DND-41 (cell line): ENCODE measurements at regions not wholly inside any gene's neighbourhood (a gene's known extent, or its start where the extent isn't known, plus 50 kb on each side); places are given as distances from the start of the nearest gene placed in this dataset.

Experiments
- ATAC-seq: fragments of 200-7000 bp; cut with Tn5 transposase; 3 replicates; pipeline ENCODE4 v1.9.1; 2021; ENCODE audit warnings: low read depth; ENCODE audit not compliant: insufficient read depth
- DNase-seq: peaks from one replicate; pipeline ENCODE4 v3.0.0-alpha.2; 2020
- H2AFZ ChIP-seq: 2 replicates; pipeline ENCODE4 v1.6.0; 2012; ENCODE audit warnings: low read depth, low read length
- H3K27ac ChIP-seq: 2 replicates; pipeline ENCODE4 v1.5.1; 2012; ENCODE audit warnings: low read length, inconsistent platforms
- H3K27me3 ChIP-seq: fragments of 200-600 bp; sonication (generic); 2 replicates; pipeline ENCODE4 v1.6.0; 2012; ENCODE audit warnings: low read length, mild to moderate bottlenecking, inconsistent platforms; ENCODE audit not compliant: insufficient read depth, poor library complexity
- H3K36me3 ChIP-seq: 2 replicates; pipeline ENCODE4 v1.5.1; 2012; ENCODE audit warnings: low read length, inconsistent platforms; ENCODE audit not compliant: insufficient read depth
- H3K4me1 ChIP-seq: 2 replicates; pipeline ENCODE4 v1.5.1; 2012; ENCODE audit warnings: mild to moderate bottlenecking, low read length; ENCODE audit not compliant: insufficient read depth
- H3K4me2 ChIP-seq: 2 replicates; pipeline ENCODE4 v1.6.0; 2012; ENCODE audit warnings: mild to moderate bottlenecking, moderate library complexity, low read length, inconsistent platforms; ENCODE audit not compliant: insufficient read depth
- H3K4me3 ChIP-seq, 2 experiments: fragments of 200-600 bp in 1 of 2; shearing (Covaris generic) in 1 of 2; 2 replicates each; pipeline ENCODE4 v1.5.1; 2012 to 2016; ENCODE audit warnings: inconsistent platforms in 2 of 2, low read length in 2 of 2, mild to moderate bottlenecking in 2 of 2, low read depth in 1 of 2, moderate library complexity in 1 of 2
- H3K79me2 ChIP-seq: 2 replicates; pipeline ENCODE4 v1.6.0; 2012; ENCODE audit warnings: low read length, inconsistent platforms; ENCODE audit not compliant: insufficient read depth
- H3K9ac ChIP-seq: 2 replicates; pipeline ENCODE4 v1.6.0; 2012; ENCODE audit warnings: low read depth, mild to moderate bottlenecking, inconsistent platforms, low read length, moderate library complexity
- H3K9me3 ChIP-seq: 2 replicates; pipeline ENCODE4 v1.5.1; 2012; ENCODE audit warnings: low read length, moderate library complexity, mild to moderate bottlenecking, inconsistent platforms; ENCODE audit not compliant: insufficient read depth, severe bottlenecking
- H4K20me1 ChIP-seq: 2 replicates; pipeline ENCODE4 v1.6.0; 2012; ENCODE audit warnings: low read length; ENCODE audit not compliant: insufficient read depth
- CTCF ChIP-seq: IDR thresholded peaks from 2 replicates; pipeline ENCODE4 v1.5.1; 2012; ENCODE audit warnings: borderline replicate concordance, low read length, moderate library complexity, mild to moderate bottlenecking; ENCODE audit not compliant: poor library complexity, severe bottlenecking; ENCODE audit errors: extremely low read depth
- EZH2 ChIP-seq: IDR thresholded peaks from 3 replicates; pipeline ENCODE4 v1.6.1; 2012; ENCODE audit warnings: borderline replicate concordance, low read depth, mild to moderate bottlenecking, moderate library complexity, low read length, inconsistent platforms; ENCODE audit not compliant: severe bottlenecking

GRCh38 chr16:86244158-86244557 lies 266.2 kb upstream of the FOXF1 start:
- H3K9me3 ChIP-seq, result no peaks in the 10 kb centered on the region
- TF ChIP-seq CTCF, result no peak
- TF ChIP-seq EZH2, result no peak

GRCh38 chr16:86244936-86245335 lies 265.4 kb upstream of the FOXF1 start:
- no peak overlapping the region for H2AFZ ChIP-seq
- ATAC-seq, result no peak
- H3K4me2 ChIP-seq, result no peak overlapping the region
- no peak for TF ChIP-seq EZH2
- DNase-seq, result no peak
- no peak overlapping the region for H3K4me3 ChIP-seq
- no peak overlapping the region for H3K9ac ChIP-seq
- no peak overlapping the region for H3K27ac ChIP-seq
- H3K9me3 ChIP-seq, result no peaks in the 10 kb centered on the region
- peaks cover 6% of the 10 kb centered on the region for H3K27me3 ChIP-seq
- H3K79me2 ChIP-seq, result no peaks in the 10 kb centered on the region
- no peaks in the 10 kb centered on the region for H3K36me3 ChIP-seq
- H4K20me1 ChIP-seq, result no peaks in the 10 kb centered on the region
- H3K4me1 ChIP-seq, result no peaks in the 10 kb centered on the region

More at GRCh38 chr16:86244158-86244557, 266.2 kb upstream of the FOXF1 start:
- Histone ChIP-seq H3K4me3 (no peak overlapping the region), H2AFZ (no peak overlapping the region), H3K27me3 (peaks cover 8% of the 10 kb centered on the region), H3K4me2 (no peak overlapping the region), H3K4me1 (no peaks in the 10 kb centered on the region), H3K27ac (no peak overlapping the region), H3K36me3 (no peaks in the 10 kb centered on the region), H4K20me1 (no peaks in the 10 kb centered on the region), H3K9ac (no peak overlapping the region), H3K79me2 (no peaks in the 10 kb centered on the region)
- ATAC-seq (no peak), DNase-seq (no peak)

- Histone ChIP-seq H3K9me3 (no peaks in the 10 kb centered on the region), H3K27ac (no peak overlapping the region), H3K4me1 (no peaks in the 10 kb centered on the region), H3K36me3 (no peaks in the 10 kb centered on the region), H3K27me3 (peaks cover 6% of the 10 kb centered on the region), H2AFZ (no peak overlapping the region), H4K20me1 (no peaks in the 10 kb centered on the region), H3K4me3 (no peak overlapping the region), H3K79me2 (no peaks in the 10 kb centered on the region), H3K4me2 (no peak overlapping the region), H3K9ac (no peak overlapping the region)
- DNase-seq (no peak), ATAC-seq (no peak)
- TF ChIP-seq EZH2 (no peak), CTCF (no peak)
Measured at GRCh38 chr16:86245351-86245750, 265.0 kb upstream of the FOXF1 start.

GRCh38 chr16:86245895-86246294 lies 264.4 kb upstream of the FOXF1 start:
- DNase-seq (no peak), ATAC-seq (no peak)
- Histone ChIP-seq H2AFZ (no peak overlapping the region), H4K20me1 (no peaks in the 10 kb centered on the region), H3K9ac (no peak overlapping the region), H3K27me3 (peaks cover 6% of the 10 kb centered on the region), H3K9me3 (no peaks in the 10 kb centered on the region), H3K4me3 (no peak overlapping the region), H3K4me1 (no peaks in the 10 kb centered on the region), H3K27ac (no peak overlapping the region), H3K4me2 (no peak overlapping the region), H3K79me2 (no peaks in the 10 kb centered on the region), H3K36me3 (no peaks in the 10 kb centered on the region)
- no peak for TF ChIP-seq EZH2
- no peak for TF ChIP-seq CTCF
